Natural killer cell (primary cell): ENCODE measurements at regions not wholly inside any gene's neighbourhood (a gene's known extent, or its start where the extent isn't known, plus 50 kb on each side); places are given as distances from the start of the nearest gene placed in this dataset.

Experiments
- ATAC-seq, 3 donors: fragments of 150-1000 bp in 2 of 3; fragments of 200-7000 bp in 1 of 3; cut with Tn5 transposase; 1 replicate in 1 of 3; 2 replicates in 2 of 3; pipeline ENCODE4 v1.10.0; 2021; ENCODE audit warnings: mild to moderate bottlenecking in 2 of 3, moderate library complexity in 2 of 3
- DNase-seq, 2 donors: peaks; one replicate each; pipeline versions ENCODE4 v3.0.0 to v3.0.0-alpha.2; 2013 to 2021; ENCODE audit warnings: mixed read lengths in 1 of 2
- H3K27ac ChIP-seq: one replicate; pipeline ENCODE4 v1.5.1; 2013; ENCODE audit warnings: mild to moderate bottlenecking, low read length
- H3K27me3 ChIP-seq: one replicate; pipeline ENCODE4 v1.6.1; 2013; ENCODE audit warnings: low read length; ENCODE audit not compliant: control insufficient read depth, insufficient read depth
- H3K36me3 ChIP-seq: one replicate; pipeline ENCODE4 v1.6.1; 2013; ENCODE audit warnings: low read length; ENCODE audit not compliant: control insufficient read depth, insufficient read depth
- H3K4me1 ChIP-seq: one replicate; pipeline ENCODE4 v1.6.1; 2013; ENCODE audit warnings: low read length; ENCODE audit not compliant: control insufficient read depth, insufficient read depth
- H3K4me3 ChIP-seq: one replicate; pipeline ENCODE4 v1.5.1; 2013; ENCODE audit warnings: low read length
- H3K9me3 ChIP-seq: one replicate; pipeline ENCODE4 v1.6.1; 2013; ENCODE audit warnings: low read length; ENCODE audit not compliant: control insufficient read depth, insufficient read depth
- H3K27ac Mint-ChIP-seq, 2 donors: one replicate each; pipeline ENCODE4 v1.8.0; 2022; ENCODE audit warnings: mild to moderate bottlenecking in 2 of 2, mixed read lengths in 2 of 2, moderate library complexity in 1 of 2
- H3K27me3 Mint-ChIP-seq, 2 donors: one replicate each; pipeline ENCODE4 v1.8.0; 2022; ENCODE audit warnings: low read depth in 2 of 2, mixed read lengths in 2 of 2
- H3K36me3 Mint-ChIP-seq: one replicate; pipeline ENCODE4 v1.8.0; 2022; ENCODE audit warnings: mixed read lengths
- H3K4me1 Mint-ChIP-seq, 2 donors: one replicate each; pipeline ENCODE4 v1.8.0; 2022; ENCODE audit warnings: mixed read lengths in 2 of 2
- H3K4me3 Mint-ChIP-seq: one replicate; pipeline ENCODE4 v1.8.0; 2022; ENCODE audit warnings: mild to moderate bottlenecking, moderate library complexity, mixed read lengths
- H3K9me3 Mint-ChIP-seq, 2 donors: one replicate each; pipeline ENCODE4 v1.8.0; 2022; ENCODE audit warnings: mixed read lengths in 2 of 2
- WGBS: methylation state at CpG from one replicate; pipeline ENCODE4 v1.1.7; 2013; ENCODE audit warnings: missing lambda C conversion rate; ENCODE audit not compliant: insufficient coverage; 5-methylcytosine and 5-hydroxymethylcytosine counted together
- intact Hi-C: fragments of 100-400 bp; cut with micrococcal nuclease; formaldehyde crosslinking; loops from one replicate; pipeline ENCODE4 v1.14.2; 2022
- TF ChIP-seq, protein P1 (sequence below): fragments of 200-600 bp; IDR thresholded peaks from one replicate; pipeline ENCODE4 v1.8.0; 2022; ENCODE audit warnings: antibody characterized with exemption

DNA sequence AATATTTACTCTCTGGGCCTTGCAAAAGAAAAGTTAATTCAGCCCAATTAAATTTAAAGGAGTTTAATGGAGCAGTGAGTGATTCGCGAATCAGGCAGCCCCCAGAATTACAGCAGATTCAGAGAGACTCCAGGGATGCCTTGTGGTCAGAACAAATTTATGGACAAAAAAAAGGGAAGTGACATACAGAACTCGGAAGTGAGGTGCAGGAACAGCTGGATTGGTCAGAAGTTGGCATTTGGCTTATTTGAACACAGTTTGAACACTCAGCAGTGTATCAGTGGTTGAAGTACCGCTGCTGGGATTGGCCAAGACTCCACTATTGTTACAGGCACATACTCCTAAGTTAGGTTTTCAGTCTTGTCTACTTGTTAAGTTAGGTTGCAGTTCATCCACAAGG, 145.0 kb upstream of the GAP43 start:
- Histone ChIP-seq H3K4me3 (no peak overlapping the region), H3K9me3 (no peaks in the 10 kb centered on the region), H3K27me3 (no peaks in the 10 kb centered on the region), H3K36me3 (no peaks in the 10 kb centered on the region), H3K4me1 (no peaks in the 10 kb centered on the region), H3K27ac (no peak overlapping the region)
- 74% methylated on average over 4 of the region's 4 CpGs for WGBS
- Mint-ChIP-seq H3K4me1 (no peaks in the 10 kb centered on the region), H3K27ac (no peak overlapping the region), H3K9me3 (peaks cover 0 to 6% of the 10 kb centered on the region in 2 donors), H3K27me3 (peaks cover 0 to 6% of the 10 kb centered on the region in 2 donors), H3K36me3 (no peaks in the 10 kb centered on the region), H3K4me3 (no peak overlapping the region)
- intact Hi-C loops: no loop called here
- ATAC-seq (no peak), DNase-seq (no peak)
- TF ChIP-seq, protein P1, sequence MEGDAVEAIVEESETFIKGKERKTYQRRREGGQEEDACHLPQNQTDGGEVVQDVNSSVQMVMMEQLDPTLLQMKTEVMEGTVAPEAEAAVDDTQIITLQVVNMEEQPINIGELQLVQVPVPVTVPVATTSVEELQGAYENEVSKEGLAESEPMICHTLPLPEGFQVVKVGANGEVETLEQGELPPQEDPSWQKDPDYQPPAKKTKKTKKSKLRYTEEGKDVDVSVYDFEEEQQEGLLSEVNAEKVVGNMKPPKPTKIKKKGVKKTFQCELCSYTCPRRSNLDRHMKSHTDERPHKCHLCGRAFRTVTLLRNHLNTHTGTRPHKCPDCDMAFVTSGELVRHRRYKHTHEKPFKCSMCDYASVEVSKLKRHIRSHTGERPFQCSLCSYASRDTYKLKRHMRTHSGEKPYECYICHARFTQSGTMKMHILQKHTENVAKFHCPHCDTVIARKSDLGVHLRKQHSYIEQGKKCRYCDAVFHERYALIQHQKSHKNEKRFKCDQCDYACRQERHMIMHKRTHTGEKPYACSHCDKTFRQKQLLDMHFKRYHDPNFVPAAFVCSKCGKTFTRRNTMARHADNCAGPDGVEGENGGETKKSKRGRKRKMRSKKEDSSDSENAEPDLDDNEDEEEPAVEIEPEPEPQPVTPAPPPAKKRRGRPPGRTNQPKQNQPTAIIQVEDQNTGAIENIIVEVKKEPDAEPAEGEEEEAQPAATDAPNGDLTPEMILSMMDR: no peak

GRCh38 chr3:115486880-115487279, 136.4 kb upstream of the GAP43 start:
- H3K9me3 ChIP-seq: no peaks in the 10 kb centered on the region
- Mint-ChIP-seq H3K4me3 (no peak overlapping the region), H3K9me3 (peaks cover 0 to 3% of the 10 kb centered on the region in 2 donors), H3K27me3 (peaks cover 5 to 7% of the 10 kb centered on the region in 2 donors), H3K27ac (no peak overlapping the region), H3K4me1 (no peaks in the 10 kb centered on the region), H3K36me3 (no peaks in the 10 kb centered on the region)
- TF ChIP-seq, protein P1: no peak
- H3K27me3 ChIP-seq: peaks cover 2% of the 10 kb centered on the region
- no peak for ATAC-seq
- H3K27ac ChIP-seq: no peak overlapping the region
- H3K4me3 ChIP-seq: no peak overlapping the region
- DNase-seq: no peak
- intact Hi-C loops: no loop called here
- no peaks in the 10 kb centered on the region for H3K4me1 ChIP-seq
- 81% methylated on average over 2 of the region's 2 CpGs for WGBS
- no peaks in the 10 kb centered on the region for H3K36me3 ChIP-seq

- H3K4me3 Mint-ChIP-seq: no peak overlapping the region
These were observed 135.3 kb upstream of the GAP43 start for GRCh38 chr3:115487968-115488367.

DNA sequence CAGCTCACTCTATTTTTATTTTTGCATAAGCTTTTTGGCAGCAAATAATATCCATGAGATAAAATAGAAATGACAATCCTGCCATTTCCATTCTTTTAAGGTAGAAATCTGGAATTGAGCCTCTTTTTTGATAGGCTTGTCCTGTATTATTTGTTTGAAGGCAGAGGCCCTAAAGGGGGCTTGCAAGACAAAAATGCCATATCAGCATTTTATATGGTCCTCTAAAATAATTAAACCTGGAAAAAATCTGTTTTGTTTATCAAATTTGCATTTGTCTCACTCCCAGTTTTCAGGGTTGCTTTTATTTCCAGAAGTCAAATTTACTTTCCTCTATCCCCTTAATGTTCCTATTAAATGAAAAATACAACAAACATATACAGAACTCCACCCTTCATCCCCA, 134.9 kb upstream of the GAP43 start:
- intact Hi-C loops: no loop called here
- Histone ChIP-seq H3K4me1 (no peaks in the 10 kb centered on the region), H3K27ac (no peak overlapping the region), H3K27me3 (peaks cover 2% of the 10 kb centered on the region), H3K4me3 (no peak overlapping the region), H3K36me3 (no peaks in the 10 kb centered on the region), H3K9me3 (no peaks in the 10 kb centered on the region)
- Mint-ChIP-seq H3K4me3 (no peak overlapping the region), H3K9me3 (no peaks in the 10 kb centered on the region), H3K4me1 (no peaks in the 10 kb centered on the region), H3K27ac (no peak overlapping the region), H3K36me3 (no peaks in the 10 kb centered on the region), H3K27me3 (peaks cover 3 to 7% of the 10 kb centered on the region in 2 donors)
- ATAC-seq (no peak), DNase-seq (no peak)
- TF ChIP-seq, protein P1: no peak

More at GRCh38 chr3:115487968-115488367, 135.3 kb upstream of the GAP43 start:
- WGBS: 91% methylated on average over 1 of the region's 1 CpG
- Mint-ChIP-seq H3K27me3 (peaks cover 4 to 7% of the 10 kb centered on the region in 2 donors), H3K36me3 (no peaks in the 10 kb centered on the region), H3K4me1 (no peaks in the 10 kb centered on the region), H3K27ac (no peak overlapping the region), H3K9me3 (peaks cover 0 to under 1% of the 10 kb centered on the region in 2 donors)
- ATAC-seq (no peak), DNase-seq (no peak)
- no peaks in the 10 kb centered on the region for H3K9me3 ChIP-seq
- H3K36me3 ChIP-seq: no peaks in the 10 kb centered on the region
- H3K4me3 ChIP-seq: no peak overlapping the region
- H3K4me1 ChIP-seq: no peaks in the 10 kb centered on the region
- intact Hi-C loops: no loop called here
- TF ChIP-seq, protein P1: no peak
- H3K27me3 ChIP-seq: peaks cover 2% of the 10 kb centered on the region
- no peak overlapping the region for H3K27ac ChIP-seq
